NCI-H2081 (cell line): ENCODE measurements at regions not wholly inside any gene's neighbourhood (a gene's known extent, or its start where the extent isn't known, plus 50 kb on each side); places are given as distances from the start of the nearest gene placed in this dataset.

Source experiments
- DNase-seq, 2 experiments: peaks; one replicate each; lab custom pipeline; 2025; lab: John Stamatoyannopoulos, UW

DNA sequence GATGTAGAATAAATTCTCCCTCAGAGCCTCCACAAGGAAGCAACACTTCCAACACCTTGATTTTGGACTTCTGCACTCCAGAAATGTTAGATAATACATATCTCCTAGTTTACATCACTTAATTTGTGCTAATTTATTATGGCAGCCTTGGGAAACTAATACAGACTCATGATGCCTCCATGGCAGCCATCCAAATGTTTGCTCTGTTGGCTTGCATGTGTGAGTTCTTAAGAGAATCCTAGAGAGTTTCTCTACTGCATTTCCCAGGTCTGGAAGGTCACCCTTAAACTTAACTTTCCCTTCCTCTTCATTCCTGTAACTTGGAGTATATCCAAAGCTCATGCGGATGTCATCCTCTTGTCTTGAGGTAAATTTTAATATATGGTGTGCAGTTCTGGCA is 956.1 kb downstream of the ADGRL3 start:
- no peak for DNase-seq

- DNase-seq = no peak
These were observed 945.1 kb downstream of the ADGRL3 start for GRCh38 chr4:62145276-62145675.

GRCh38 chr4:62144431-62144830 is 944.3 kb downstream of the ADGRL3 start:
- DNase-seq = no peak

GRCh38 chr4:62135565-62136156 is 935.5 kb downstream of the ADGRL3 start:
- DNase-seq = no peak

DNA sequence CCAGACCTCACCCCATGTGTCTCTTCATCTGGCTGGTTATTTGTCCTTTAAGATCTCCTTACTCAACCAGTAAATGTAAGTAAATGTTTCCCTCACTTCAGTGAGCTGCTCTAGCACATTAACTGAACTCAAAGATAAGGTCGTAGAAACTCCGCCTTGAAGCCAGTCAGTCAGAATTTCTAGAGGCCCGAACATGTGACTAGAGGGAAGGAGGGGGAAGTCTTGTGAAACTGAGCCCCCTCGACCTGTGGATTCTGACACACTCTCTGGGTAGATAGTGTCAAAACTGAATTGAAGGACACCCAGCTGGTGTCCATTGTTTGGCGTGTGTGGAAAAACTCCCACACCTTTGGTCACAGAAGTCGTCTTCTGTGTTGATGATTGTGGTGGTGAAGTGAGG is 933.9 kb downstream of the ADGRL3 start:
- no peak for DNase-seq

DNA sequence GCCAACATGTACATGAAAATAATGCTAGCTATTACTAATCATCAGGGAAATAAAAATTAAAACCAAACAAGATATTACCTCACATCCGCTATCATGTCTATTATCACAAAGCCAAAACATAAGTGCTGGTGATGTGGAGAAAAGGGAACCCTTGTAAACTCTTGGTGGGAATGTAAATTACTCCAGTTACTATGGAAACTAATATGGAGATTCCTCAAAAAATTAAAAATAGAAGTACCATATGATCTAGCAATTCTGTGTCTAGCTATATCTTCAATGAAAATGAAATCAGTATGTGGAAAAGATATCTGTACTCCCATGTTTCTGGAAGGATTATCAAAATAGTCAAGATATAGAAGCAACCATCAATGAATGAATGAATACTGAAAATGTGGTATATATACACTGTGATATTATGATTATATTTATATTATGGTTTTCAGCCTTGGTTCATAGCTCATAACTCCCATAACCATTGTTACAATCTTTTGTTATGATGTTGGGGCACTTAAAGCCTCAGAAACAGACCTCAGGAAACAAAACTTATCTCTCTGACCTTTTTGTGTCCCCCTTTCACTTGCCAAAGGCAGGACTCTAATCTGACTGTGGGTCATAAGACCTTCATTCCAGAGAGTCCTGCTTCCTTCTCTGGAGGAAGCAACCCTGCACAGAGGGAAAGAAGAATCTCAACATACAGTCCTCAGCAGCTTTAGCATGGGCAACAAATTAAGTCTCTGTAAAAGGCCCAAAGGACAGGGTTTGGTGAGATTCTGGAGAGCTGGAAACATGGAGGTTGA is 933.2 kb downstream of the ADGRL3 start:
- no peak for DNase-seq

DNA sequence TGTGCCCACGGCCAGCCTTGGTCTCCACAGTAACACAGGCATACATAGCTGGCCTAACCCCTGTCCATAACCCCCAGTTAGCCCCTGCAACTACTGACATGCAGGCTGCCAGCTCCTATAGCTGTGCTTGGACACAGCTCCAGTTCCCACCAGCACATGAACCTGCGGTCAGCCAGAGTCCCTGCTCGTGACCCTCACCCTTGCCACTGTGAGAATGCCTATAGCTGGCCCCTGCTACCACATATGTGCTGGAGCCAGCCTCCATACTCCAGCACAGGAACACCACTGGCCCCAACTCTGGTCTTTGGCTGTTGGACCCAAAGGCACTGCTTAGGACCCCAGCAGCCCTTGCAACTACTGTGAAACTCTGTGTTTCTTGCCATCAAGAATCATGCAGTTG is 930.9 kb downstream of the ADGRL3 start:
- no peak for DNase-seq

DNA sequence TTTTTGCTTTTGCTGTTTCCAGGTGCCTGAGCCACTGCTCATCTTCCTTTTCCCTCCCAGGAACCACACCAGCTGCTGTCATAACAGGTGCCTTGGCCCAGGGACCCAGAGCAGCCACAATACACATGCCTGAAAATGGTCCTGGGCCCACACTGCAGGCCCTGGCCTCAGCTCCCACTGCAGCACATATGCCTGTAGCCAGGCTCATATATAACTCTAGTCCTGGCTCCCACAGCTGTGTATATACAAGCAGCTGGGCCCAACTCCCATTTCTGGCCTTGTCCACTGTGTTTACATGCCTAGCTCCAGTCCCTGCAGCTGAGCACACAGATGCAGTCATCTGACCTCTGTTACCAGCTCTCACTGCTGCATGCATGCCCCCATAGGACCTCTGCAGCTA is 930.5 kb downstream of the ADGRL3 start:
- peak; percentile 2 to 60 for DNase-seq

GRCh38 chr4:62130230-62130629 is 930.1 kb downstream of the ADGRL3 start:
- DNase-seq = no peak
